Retina (tissue), 1 donor: ENCODE measurements at regions not wholly inside any gene's neighbourhood (a gene's known extent, or its start where the extent isn't known, plus 50 kb on each side); places are given as distances from the start of the nearest gene placed in this dataset.

ENCODE experiments used
- DNase-seq: peaks from one replicate; pipeline ENCODE4 v3.0.0-alpha.2; 2016

DNA sequence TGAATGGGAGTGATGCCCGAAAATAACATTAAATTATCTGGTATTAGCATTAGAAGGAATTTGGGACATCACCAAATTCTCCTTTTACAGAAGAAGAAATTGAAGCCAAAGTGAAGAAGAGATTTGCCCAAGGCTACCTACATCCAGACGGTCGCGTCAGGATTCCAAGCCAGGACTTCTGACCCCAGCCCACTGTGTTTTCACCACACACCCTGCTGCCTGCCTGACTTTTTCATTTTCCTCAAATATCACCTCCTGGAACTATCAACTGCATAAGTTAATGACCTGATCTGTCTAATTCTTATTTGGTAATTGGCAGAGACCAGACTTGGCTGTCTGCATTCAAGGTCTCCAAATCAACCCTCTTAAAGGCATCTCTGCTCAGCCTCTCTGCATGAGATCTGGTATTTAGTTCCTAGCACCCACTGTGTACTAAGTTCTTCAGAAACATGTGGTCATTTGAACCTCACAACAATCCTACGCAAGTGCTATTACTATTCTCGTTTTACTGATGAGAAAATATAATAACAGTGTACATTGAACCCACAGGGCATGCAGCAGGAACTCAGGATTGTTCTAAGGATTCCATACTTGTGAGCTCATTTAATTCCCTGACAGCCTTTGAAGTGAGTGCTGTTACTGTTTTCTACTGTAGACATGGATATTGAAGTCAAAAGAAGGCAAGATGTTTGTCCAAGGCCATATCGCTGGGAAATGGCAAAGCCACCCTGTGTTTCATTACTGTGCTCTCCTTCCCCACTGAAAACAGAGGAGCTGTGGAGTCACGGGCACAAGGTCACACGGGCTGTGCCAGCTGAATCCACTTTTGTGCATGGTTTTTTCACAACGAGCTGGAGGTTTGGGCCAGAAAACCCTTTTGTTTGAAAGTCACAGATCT, 195.2 kb upstream of the C1QTNF7 start:
- DNase-seq: no peak

DNA sequence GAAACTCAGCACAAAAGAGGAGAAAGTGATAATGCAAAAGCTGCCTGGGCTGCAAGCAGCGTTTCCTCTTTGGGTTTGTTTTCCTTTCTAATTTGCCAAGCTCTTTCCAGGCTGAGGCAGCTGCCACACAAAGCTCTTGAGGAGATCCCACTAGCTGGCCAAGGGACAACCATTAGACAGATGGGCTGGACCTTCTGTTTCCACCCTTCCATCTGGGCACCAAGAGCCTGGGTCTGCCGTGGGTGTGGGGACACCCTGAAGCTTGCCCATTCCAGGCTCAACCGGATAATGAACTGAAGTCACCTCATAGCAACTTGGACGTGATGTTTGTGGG, 194.6 kb upstream of the C1QTNF7 start:
- DNase-seq: no peak

DNA sequence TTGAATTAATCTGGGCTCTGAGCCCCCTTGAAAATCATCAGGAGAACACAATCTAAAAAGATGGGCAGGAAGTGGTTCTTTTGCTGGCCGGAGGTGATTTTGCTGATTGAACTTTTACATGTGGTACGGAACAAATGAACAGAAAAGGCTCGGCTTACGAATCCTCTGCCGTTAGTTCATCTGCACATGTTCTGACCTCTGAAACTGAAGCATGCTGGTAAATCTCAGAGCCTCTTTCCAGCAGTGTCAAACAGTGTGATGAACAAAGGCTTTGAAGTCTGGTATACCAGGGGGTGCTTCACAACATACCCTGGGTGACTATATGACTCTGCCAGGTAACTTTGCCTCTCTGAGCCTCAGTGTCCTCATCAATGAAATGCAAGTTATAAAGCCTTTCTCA, 194.2 kb upstream of the C1QTNF7 start:
- no peak for DNase-seq

DNA sequence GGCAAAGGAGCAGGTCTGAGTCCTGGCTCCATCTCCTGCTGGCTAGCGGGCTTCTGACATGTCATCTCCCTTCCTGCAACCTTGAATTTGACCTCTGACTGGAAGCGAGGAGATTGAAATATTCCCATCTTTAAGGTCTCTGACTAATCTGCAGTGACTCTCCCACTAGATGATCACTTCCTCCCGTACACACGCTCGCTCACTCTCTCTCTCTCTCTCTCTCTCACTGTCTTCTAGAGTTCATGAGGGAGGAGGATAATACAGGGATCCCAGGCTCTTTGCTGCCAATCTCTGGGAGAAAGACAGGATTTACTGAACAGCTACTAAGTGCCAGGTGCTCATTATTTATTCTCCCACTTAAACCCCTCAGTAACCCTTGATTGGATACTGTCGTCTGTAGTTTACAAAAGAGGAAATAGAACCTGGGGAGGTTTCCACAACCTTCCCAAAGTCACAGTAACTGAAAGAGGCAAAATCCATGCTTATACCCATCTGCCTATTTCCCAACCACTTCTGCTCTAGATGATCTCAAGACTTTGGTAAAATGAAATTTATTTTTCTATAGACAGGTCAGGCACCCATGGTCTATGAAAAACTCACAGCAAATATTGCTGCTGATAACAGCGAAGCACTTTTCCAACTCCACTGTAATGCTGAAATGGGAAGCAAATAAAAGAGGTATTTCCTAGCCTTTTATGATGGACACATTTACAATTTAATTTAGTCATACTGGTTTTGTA, 193.5 kb upstream of the C1QTNF7 start:
- DNase-seq: no peak

DNA sequence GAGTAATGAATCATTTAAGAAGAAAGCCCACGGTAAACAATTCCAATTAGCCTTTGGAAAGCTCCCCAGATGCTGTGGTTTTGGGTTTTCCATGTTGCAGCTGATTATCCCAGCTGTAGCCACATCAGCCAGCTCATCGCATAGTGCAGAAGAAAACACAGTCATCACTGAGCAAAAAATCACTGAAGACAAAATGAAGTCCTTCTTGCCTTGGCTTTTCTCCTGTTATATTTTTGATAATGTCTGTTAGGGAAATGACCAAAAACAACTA, 193.0 kb upstream of the C1QTNF7 start:
- DNase-seq: no peak

DNA sequence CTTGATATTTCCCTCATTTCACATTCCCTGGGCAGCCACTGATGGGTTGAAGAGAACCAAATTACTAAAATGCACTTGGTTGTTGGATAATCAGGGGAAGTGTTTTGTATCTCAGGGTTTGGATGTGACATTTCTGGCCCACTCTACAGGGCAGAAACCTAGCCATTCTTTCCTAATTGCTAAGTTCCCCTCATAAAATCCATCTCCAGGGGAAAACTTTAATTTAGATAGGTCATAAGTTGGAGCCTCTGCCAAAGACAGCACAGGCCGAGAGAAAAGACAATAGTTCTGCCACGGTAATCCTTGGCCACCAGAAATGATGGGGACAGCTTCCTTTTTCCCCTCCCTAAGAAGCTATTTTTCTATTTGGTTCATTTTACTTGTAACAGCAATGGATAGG, 192.7 kb upstream of the C1QTNF7 start:
- DNase-seq: no peak

DNA sequence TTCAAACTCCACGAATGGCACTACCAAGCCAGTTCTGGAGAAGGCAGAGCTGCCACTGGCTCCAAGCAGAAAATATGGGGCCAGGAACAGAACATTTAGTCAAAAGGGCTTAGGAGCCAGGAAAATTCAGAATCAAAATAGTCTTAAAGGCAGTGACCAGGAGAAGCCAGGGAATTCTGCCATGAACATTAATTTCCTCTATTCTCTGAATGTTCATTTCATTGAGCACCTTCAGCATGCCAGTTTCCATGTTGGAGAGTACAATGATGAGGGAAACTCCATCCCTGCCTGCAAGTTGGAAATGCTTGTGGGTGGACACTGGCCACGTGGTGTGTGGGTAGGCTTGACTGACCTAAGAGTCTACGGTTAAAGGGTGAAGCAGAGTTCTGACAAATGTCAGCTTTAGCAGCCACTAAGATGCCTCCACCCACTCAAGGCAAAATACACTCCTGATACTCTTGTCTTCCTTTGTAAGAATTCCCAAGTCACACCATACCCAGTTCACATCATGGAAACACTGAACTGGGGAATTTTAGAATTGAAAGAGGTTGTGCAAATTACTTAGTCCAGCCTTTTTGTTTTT, 190.1 kb upstream of the C1QTNF7 start:
- no peak for DNase-seq

DNA sequence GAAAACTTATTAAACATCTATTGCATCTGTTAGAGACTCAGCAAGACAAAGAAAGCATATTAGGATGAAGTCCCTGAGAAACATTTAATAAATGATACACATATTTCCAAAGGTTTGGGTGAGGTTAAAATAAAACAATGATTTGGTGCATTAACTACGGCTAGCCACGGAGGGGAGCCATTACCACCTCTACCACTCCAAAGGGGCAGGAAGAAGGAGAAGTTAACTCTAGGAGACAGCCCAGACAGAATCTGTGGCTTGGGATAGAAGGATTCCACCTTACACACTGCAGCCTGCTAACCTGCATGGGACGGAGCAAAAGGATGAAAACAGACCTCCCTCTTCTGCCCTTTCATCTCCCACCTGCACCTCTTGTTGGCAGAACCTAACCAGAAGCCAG, 189.1 kb upstream of the C1QTNF7 start:
- DNase-seq: peak; percentile 33

DNA sequence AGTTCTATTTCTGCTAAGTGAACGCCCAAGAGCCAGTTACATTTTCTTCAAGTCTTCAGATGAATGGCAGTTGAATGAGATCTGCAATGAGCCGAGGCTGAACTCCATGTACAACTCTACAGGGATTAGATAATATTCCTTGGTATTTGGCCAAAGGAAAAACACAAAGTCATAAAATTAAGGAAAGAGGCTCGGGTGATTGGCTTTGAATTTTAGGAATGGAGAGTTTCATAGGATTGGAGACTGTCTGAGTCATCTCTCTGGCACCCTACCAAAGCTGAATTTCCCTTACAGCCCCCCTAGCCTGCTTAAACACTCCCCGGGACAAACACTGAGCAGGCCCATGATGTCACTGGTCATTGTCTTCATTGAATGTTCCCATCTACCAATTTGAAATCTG, 188.0 kb upstream of the C1QTNF7 start:
- DNase-seq: no peak

DNA sequence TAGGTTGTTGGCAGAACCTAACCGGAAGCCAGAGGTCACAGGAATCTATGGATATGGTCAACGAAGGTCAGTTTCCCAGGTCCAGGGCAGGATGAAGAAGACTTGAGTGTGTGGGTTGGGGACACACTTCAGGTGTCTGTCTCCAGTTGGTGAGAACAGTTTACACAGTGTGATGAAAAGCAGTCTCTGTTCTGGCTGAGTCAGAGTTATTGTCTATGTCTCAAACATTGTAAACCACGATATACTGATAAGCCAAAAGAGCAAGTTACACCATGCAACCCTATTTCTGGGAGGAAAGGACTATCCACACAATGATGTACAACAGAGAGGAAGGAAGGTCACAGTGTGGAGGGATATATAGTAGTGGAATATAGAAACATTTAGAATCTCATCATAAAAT, 187.1 kb upstream of the C1QTNF7 start:
- DNase-seq: no peak

DNA sequence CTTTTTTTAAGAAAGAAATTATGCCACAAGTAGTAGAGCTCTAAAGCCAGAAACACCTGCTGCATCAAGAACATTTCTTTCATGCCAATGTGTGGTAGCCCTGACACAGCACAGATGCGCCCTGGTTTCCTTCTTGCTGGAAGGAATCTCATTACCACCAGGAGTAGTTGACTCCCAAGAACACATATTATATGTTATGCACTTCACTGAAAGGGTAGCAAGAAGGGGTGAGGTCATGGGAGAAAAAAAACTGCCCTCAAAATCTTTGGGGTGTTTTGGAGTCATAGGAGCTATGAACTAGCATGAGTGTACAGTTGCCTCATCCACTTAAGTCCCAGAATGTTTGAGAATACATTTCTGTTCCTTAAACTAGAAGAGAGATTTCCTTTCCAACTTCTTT, 185.8 kb upstream of the C1QTNF7 start:
- DNase-seq: no peak

DNA sequence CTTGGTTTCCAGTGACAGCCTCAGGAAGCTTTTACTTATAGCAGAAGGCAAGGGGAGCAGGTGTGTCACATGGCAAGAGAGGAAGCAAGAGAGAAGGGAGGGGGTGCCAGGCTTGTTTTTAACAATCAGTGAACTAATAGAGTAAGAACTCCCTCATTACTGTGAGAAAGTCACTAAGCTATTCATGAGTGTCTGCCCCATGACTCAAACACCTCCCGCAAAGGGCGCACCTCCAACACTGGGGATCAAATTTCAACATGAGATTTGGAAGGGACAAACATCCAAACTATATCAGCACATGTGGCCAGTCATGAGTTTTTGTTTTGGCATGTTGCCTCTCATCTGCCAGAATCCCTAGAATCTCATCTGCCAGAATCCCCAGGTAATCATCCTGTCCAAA, 183.5 kb upstream of the C1QTNF7 start:
- no peak for DNase-seq

DNA sequence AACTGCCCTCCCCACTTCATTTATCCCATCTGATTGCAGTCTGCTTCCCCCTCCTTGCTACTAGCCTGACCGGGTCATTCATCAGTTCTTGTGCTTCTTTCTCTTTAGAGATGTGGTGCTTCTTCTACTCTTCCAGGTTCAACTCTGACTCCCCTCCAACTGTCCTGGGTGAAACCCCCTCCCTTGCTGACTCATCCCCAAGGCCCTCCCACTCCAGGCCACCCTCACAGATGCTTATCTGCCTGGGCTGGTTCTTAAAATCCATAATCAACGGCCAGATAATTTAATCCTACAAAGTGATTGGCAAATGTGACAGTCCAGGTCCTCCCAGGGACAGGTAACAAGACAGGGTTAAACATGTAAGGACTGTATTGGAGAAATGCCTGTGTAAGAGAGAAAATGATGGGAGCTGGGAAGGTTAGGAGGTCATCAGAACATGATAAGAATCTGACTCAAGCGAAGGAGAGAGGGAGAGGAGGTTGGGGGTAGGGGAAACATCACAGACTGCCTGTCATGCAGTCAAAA, 182.8 kb upstream of the C1QTNF7 start:
- no peak for DNase-seq

DNA sequence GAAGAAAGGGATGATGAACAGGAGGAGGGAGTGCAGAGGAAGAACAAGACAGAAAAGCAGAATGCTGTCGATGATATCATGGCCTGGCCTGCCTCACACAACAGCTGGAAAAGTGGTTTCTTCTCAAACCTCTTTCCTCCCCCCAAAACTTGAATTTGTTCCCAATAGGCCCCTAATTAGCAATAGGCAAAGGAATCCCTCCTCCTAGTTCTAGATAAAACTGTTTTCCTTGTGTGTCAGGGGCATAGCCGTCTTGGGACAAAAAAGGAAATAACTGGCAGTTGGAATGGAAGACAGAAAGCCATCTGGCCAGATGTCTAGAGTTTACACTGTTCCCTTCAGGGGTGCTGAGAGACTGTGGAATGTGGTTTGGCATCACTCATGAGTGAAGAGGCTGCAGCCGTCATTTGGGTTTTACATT, 177.8 kb upstream of the C1QTNF7 start:
- no peak for DNase-seq

DNA sequence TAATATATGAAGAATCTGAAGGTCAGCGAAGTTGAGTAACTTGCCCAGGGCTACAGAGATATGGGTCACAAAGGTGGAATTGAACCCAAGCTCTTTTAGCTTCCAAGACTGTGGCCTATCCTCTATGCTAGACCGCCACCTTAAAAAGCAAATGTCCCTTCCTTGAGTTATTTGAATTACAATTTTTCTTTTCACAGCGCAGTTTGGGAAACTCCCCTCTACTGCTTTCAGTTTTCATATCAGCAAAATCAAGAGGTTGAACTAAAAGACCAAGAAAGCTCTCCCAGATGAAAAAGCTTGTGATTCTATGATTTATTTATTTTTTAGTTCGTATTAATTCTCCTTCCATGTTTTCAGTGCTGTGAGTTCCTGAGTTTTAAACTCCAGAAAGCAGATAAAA, 174.5 kb upstream of the C1QTNF7 start:
- no peak for DNase-seq

DNA sequence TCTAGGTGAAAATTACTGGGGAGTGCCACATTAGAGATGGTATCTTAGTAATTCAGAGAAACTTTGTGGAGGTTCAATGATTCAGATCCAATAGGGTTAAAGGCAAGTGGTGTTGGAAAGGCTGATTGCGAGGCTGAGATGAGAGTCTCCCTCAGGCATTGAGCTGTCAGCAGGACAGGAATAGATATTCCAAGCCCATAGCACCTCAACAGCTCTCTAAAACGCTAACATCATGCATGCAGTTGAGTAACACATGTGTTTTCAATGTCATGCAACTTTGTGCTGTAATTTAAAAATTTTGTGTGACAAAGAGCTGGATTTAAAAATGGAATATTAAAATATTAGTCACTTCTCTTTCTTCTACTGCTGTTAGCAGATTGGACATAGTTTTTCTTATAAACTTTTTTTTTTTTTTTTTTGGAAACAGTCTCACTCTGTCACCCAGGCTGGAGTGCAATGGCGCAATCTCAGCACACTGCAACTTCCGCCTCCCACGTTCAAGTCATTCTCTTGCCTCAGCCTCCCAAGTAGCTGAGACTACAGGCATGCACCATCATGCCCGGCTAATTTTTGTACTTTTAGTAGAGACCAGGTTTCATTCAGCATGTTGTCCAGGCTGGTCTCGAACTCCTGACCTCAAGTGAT, 173.5 kb upstream of the C1QTNF7 start:
- no peak for DNase-seq

DNA sequence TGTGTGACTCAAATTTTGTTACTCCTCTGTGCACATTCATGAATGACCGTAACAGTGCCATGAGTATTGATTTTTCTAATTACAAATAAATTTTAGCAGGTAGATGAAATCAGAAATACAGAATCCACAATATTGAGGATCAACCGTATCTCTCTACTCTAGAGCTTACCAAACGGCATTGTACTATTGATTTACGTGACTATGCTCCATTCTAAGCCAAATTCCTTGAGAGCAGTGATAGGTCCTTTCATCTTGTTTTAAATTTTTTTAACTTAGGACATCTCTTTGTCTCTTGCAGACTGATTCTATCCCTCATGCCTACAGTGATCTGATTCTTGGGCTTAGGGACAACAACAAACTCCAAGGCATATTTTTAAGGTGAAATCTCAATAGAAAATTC, 172.3 kb upstream of the C1QTNF7 start:
- no peak for DNase-seq

DNA sequence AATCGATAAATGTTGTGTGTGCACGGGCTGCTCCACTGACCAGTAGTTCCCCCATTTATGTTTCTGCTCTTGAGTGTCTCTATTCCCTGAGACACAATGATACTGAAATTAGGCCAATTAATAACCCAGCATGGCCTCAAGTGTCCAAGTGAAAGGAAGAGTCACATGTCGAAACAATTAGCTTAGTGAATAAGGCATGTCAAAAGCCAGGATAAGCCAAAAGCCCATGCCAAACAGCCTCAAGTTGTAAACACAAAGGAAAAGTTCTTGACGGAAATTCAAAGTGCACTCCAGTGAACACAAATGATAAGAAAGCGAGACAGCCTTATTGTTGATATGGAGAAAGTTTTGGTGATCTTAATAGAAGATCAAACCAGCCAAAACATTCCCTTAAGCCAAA, 167.1 kb upstream of the C1QTNF7 start:
- no peak for DNase-seq

DNA sequence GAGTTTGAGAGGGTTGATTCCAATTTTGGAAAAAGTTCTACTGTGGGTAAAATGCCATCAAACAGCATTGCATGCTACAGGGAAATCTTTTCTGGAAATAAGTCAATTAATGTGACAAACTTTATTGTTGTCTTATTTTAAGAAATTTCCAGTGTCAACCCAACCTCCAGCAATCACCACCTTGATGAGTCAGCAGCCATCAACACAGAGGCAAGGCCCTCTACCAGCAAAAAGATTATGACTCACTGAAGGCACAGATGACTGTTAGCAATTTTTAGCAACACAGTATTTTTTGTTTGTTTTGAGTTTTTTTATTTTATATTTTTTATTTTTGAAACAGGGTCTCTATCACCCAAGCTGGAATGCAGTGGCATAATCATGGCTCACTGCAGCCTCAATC, 165.4 kb upstream of the C1QTNF7 start:
- DNase-seq: no peak

DNA sequence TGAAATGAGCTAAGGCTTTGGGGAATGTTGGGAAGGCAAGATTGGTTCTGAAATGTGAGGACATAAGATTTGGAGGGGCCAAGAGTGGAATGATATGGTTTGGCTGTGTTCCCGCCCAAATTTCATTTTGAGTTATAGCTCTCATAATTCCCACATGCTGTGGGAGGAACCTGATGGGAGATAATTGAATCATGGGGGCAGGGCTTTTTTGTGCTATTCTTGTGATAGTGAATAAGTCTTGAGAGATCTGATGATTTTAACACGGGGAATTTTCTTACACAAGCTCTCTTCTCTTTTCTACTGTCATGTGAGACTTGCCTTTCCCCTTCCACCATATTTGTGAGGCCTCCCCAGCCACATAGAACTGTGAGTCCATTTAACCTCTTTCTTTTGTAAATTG, 157.6 kb upstream of the C1QTNF7 start:
- DNase-seq: no peak

DNA sequence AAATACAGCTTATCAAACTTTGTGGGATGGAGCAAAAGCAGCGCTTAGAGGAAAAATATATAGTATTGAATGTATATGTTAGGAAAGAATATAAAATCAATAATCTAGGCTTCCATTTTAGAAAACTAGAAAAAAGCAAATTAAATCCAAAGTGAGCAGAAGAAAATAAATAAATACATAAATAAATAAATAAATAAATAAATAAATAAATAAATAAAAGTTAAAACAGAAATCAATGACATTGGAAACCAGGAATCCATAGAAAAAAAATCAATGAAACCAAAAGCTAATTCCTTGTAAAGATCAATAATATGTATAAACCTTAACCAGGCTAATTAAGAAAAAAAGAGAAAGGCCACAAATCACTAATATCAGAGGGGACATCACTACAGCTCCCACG, 141.8 kb upstream of the C1QTNF7 start:
- no peak for DNase-seq

DNA sequence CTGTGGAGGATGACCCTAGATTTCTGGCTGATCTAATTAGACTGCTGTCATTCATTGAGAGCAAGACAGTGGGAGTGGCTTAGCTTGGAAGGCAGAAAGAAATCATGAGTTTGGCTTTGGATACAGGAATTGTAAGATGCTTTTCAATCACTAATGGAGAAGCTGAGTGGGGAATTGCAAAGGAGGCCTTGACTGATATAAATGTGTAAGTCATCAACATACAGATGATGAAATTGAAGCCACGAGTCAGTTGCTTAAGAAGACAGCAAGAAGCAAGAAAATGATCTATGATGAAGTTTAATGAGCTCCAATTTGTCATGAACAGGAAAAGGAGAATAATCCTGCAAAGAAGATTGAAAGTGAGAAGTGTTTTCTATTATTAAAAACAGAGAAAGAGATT, 136.7 kb upstream of the C1QTNF7 start:
- no peak for DNase-seq

DNA sequence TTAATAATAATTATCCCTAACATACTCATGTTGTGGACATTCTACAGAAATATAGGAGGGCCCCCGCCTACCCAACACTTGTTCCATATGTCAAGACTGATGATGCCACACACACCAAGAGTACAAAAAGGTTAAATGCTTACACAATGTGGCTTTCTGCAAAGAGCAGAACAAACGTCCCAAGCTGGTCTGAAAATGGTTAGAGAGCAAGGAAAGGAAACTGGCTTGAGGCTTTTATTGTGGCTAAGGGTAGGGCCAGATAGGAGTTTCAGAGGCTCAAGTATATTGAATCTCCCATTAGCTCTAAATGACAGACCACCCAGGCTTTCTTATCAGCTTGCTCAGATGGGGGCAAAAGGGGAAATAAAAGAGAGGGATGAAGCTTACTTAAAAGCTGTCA, 134.1 kb upstream of the C1QTNF7 start:
- no peak for DNase-seq

DNA sequence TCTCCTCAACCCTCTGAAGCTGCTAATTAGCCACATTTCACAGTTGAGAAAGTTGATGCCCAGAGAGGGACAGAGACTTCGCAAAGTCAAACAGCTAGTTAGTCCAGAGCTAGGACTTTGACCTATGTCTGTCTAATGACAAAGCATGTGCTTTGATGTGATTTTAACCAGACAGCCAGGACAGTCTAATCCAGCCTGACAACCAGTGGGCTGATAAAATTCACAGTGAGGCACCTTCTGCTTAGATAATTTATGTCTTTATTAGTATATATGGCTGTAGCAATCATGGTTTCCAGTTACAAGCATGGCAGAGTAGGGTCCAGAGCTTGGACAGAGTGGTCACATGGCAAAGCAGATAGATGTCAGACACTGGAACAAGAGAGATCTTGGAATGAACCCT, 133.6 kb upstream of the C1QTNF7 start:
- DNase-seq: no peak
